ENCODE measurements at regions not wholly inside any gene's neighbourhood (a gene's known extent, or its start where the extent isn't known, plus 50 kb on each side); places are given as distances from the start of the nearest gene placed in this dataset.

DNA sequence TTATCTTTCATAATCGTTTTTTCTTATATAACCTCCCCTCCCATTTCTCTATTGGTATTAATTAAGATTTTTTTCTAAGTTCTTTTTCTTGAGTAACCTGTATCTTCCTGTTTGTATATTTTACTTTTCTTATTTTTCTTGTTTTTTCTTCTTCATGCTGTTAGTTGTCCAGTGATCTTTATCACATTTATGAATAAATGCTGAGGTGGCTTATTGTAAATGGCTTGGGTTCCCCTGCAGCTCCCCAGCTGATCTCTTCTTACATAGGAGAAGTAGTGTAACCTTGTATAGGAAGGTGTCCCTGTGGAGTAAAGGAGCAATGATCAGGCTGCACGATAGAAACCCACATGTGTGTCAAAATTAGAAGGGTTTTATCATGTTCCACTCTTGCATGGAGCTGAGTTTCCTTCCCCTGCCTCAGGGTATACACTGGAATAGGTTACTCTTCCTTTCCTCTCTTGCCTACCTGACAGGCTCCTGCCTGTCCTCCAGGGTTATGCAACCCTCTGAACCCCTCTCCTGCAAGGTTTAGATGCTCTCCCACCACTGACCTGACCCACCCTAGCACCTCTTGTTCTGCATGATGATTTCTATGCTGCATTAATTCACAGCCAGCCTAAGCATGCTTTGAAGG lies 334.8 kb upstream of the RGS6 start:
- no peak overlapping the region for H3K4ac ChIP-seq (ENCODE audit: low read depth, low read length)
- H2BK20ac ChIP-seq (ENCODE audit: low read depth, low read length, poor library complexity, severe bottlenecking) = no peak overlapping the region
- no peak overlapping the region for H2BK5ac ChIP-seq (ENCODE audit: insufficient read length, low read length)
- no peak overlapping the region for H4K5ac ChIP-seq (ENCODE audit: insufficient read length, low read depth, low read length)
- H4K8ac ChIP-seq (replicated peaks; ENCODE audit: insufficient read length, low read depth, low read length) = no peak overlapping the region
- H3K79me2 ChIP-seq (ENCODE audit: insufficient read depth, low read length) = peaks cover 2% of the 10 kb centered on the region; the same call in 1 of the 2 replicates
- H2BK120ac ChIP-seq (ENCODE audit: low read depth, low read length, poor library complexity, severe bottlenecking) = no peak overlapping the region
- no peak for DNase-seq
- no peak overlapping the region for H3T11ph ChIP-seq (ENCODE audit: low read length)
- H3K23ac ChIP-seq (ENCODE audit: insufficient read length, low read depth, low read length) = no peak overlapping the region
- peaks cover 16 to 21% (median 18%) of the 10 kb centered on the region in 3 experiments for H3K36me3 Mint-ChIP-seq (ENCODE audit: insufficient read depth in 1 of 3, low read depth in 3 of 3)
- no peak overlapping the region for H3K4me3 Mint-ChIP-seq
- no peak overlapping the region for H4K91ac ChIP-seq (ENCODE audit: insufficient read length, low read depth, low read length)
- H3K9ac ChIP-seq (ENCODE audit: extremely low read depth, insufficient read length, low read length) = no peak overlapping the region
- no peak overlapping the region for H3K18ac ChIP-seq (ENCODE audit: insufficient read length, low read depth, low read length)
- no peak overlapping the region for H2BK12ac ChIP-seq (ENCODE audit: insufficient read length, low read depth, low read length)
- H3K27me3 ChIP-seq (ENCODE audit: insufficient read depth, low read length) = no peaks in the 10 kb centered on the region
- no peak overlapping the region for H3K27ac ChIP-seq (ENCODE audit: insufficient read length, low read depth, low read length)
- H3K27ac Mint-ChIP-seq = no peak overlapping the region
- peaks cover 12 to 13% of the 10 kb centered on the region in 2 experiments for H3K9me3 Mint-ChIP-seq
- no peaks in the 10 kb centered on the region for H3K23me2 ChIP-seq (ENCODE audit: insufficient read length, low read depth, low read length, poor library complexity, severe bottlenecking)
- no peak overlapping the region for H3K4me2 ChIP-seq (ENCODE audit: insufficient read depth, insufficient read length, low read length)
- H3K9me3 ChIP-seq (ENCODE audit: control insufficient read depth, low read depth, low read length) = no peaks in the 10 kb centered on the region
- no peak overlapping the region for H3K14ac ChIP-seq (ENCODE audit: insufficient read depth, low read length)
- no peak overlapping the region for H2BK15ac ChIP-seq (ENCODE audit: low read depth, low read length)
- WGBS (ENCODE audit: extremely low coverage, insufficient read length, low lambda C conversion rate) = no CpG with 5 or more reads among the region's 2 CpGs
- H2AK5ac ChIP-seq (ENCODE audit: insufficient read length, low read length) = no peak overlapping the region
- no peak overlapping the region for H3K56ac ChIP-seq (ENCODE audit: insufficient read length, low read depth, low read length)
- no peaks in the 10 kb centered on the region for H3K79me1 ChIP-seq (ENCODE audit: insufficient read depth, low read depth, low read length, poor library complexity, severe bottlenecking)
- H3K27me3 Mint-ChIP-seq (ENCODE audit: low read depth) = peaks cover 17% of the 10 kb centered on the region
- no peaks in the 10 kb centered on the region for H3K4me1 ChIP-seq (ENCODE audit: insufficient read depth, low read length)
- no peak overlapping the region for H2AFZ ChIP-seq (ENCODE audit: low read length)
- H4K20me1 ChIP-seq (ENCODE audit: control insufficient read depth, insufficient read depth, insufficient read length) = no peaks in the 10 kb centered on the region
- TF ChIP-seq, protein P1, sequence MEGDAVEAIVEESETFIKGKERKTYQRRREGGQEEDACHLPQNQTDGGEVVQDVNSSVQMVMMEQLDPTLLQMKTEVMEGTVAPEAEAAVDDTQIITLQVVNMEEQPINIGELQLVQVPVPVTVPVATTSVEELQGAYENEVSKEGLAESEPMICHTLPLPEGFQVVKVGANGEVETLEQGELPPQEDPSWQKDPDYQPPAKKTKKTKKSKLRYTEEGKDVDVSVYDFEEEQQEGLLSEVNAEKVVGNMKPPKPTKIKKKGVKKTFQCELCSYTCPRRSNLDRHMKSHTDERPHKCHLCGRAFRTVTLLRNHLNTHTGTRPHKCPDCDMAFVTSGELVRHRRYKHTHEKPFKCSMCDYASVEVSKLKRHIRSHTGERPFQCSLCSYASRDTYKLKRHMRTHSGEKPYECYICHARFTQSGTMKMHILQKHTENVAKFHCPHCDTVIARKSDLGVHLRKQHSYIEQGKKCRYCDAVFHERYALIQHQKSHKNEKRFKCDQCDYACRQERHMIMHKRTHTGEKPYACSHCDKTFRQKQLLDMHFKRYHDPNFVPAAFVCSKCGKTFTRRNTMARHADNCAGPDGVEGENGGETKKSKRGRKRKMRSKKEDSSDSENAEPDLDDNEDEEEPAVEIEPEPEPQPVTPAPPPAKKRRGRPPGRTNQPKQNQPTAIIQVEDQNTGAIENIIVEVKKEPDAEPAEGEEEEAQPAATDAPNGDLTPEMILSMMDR (conservative IDR thresholded peaks at IDR 0.05) = no peak
- peaks cover 11 to 14% of the 10 kb centered on the region in 2 experiments for H3K4me1 Mint-ChIP-seq
